GM13977 (cell line): ENCODE measurements at regions not wholly inside any gene's neighbourhood (a gene's known extent, or its start where the extent isn't known, plus 50 kb on each side); places are given as distances from the start of the nearest gene placed in this dataset.
"Not testable (repeated sequence)": the region's sequence is repeated elsewhere in the genome, so short reads cannot be mapped to it uniquely, and the experiment has no call there.

Experiments used
- DNase-seq: peaks from one replicate; pipeline ENCODE4 v3.0.0; 2012; ENCODE audit warnings: low spot score
- in situ Hi-C: fragments of 300-500 bp; cut with MboI; formaldehyde crosslinking; loops from one replicate; pipeline ENCODE4 v1.12.0; 2022; ENCODE audit warnings: low sequenced_read_pairs, low pct_unique_long_range_greater_than_20kb, mixed read lengths, inconsistent platforms; ENCODE audit not compliant: unreplicated experiment
- TF ChIP-seq, protein P1 (sequence below): IDR thresholded peaks from 2 replicates; pipeline ENCODE4 v1.5.1; 2012; ENCODE audit warnings: mild to moderate bottlenecking, control low read depth; ENCODE audit not compliant: insufficient read depth; ENCODE audit errors: extremely low read depth, missing control alignments

DNA sequence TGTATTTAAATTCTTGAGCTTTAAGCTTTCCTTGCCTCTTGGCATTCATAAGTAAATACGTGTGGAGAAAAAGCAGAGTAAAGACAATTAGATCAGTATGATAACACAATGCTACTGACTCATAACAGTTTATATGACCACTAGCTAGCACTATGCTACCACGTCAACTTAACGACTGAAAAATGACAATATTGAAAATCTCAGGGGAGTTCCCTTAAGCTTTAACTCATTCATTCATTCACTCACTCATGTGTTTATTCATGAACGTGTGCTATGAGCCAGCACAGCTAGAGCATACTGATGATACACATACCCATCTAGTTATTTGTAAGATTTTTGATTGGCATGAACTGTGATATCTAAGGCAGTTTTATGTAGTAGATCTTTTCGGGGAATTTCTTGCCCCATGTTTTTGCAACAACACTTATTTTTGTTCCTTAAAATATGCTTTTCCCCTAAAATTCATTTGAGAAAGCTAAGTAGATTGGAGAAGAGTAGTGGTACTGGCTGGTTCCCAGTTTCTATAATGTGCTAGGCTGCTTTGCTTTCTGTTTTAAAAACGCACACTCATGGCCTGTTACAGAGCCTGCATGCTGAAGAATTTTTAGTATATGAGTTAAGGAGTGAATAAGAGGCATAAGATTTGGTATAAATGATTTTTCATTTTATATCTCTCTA, 57.4 kb upstream of the ACBD5 start:
- in situ Hi-C loops: no loop called here
- TF ChIP-seq, protein P1, sequence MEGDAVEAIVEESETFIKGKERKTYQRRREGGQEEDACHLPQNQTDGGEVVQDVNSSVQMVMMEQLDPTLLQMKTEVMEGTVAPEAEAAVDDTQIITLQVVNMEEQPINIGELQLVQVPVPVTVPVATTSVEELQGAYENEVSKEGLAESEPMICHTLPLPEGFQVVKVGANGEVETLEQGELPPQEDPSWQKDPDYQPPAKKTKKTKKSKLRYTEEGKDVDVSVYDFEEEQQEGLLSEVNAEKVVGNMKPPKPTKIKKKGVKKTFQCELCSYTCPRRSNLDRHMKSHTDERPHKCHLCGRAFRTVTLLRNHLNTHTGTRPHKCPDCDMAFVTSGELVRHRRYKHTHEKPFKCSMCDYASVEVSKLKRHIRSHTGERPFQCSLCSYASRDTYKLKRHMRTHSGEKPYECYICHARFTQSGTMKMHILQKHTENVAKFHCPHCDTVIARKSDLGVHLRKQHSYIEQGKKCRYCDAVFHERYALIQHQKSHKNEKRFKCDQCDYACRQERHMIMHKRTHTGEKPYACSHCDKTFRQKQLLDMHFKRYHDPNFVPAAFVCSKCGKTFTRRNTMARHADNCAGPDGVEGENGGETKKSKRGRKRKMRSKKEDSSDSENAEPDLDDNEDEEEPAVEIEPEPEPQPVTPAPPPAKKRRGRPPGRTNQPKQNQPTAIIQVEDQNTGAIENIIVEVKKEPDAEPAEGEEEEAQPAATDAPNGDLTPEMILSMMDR: no peak

DNA sequence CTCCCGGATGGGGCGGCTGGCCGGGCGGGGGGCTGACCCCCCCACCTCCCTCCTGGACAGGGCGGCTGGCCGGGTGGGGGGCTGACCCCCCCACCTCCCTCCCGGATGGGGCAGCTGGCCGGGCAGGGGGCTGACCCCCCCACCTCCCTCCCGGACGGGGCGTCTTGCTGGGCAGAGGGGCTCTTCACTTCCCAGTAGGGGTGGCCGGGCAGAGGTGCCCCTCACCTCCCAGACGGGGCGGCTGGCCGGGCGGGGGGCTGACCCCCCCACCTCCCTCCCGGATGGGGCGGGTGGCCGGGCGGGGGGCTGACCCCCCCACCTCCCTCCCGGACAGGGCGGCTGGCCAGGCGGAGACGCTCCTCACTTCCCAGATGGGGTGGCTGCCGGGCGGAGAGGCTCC, 55.7 kb upstream of the ACBD5 start:
- in situ Hi-C loops: not testable (repeated sequence)

More for the DNA sequence above, 57.4 kb upstream of the ACBD5 start:
- DNase-seq: no peak

GRCh38 chr10:27291253-27291895, 50.8 kb upstream of the ACBD5 start:
- in situ Hi-C loops, DNase-seq: not testable (repeated sequence)

More for the DNA sequence above, 55.7 kb upstream of the ACBD5 start:
- not testable (repeated sequence) for DNase-seq
